ENCODE measurements at regions not wholly inside any gene's neighbourhood (a gene's known extent, or its start where the extent isn't known, plus 50 kb on each side); places are given as distances from the start of the nearest gene placed in this dataset.

GRCh38 chr3:11089931-11090330 is 64.4 kb upstream of the HRH1 start:
- DNase-seq: no peak

GRCh38 chr3:11090551-11090950 is 63.7 kb upstream of the HRH1 start:
- DNase-seq: no peak

GRCh38 chr3:11091088-11091590 is 63.2 kb upstream of the HRH1 start:
- no peak for DNase-seq

- no peak for DNase-seq
Observed at GRCh38 chr3:11091791-11092190, 62.5 kb upstream of the HRH1 start.

GRCh38 chr3:11093823-11094340 is 60.4 kb upstream of the HRH1 start:
- DNase-seq: no peak

GRCh38 chr3:11095932-11096265 is 58.4 kb upstream of the HRH1 start:
- no peak for DNase-seq

- DNase-seq: peak; percentile 54
Observed at GRCh38 chr3:11096266-11097139, 57.8 kb upstream of the HRH1 start.

- DNase-seq: no peak
Observed at GRCh38 chr3:11099306-11099705, 55.0 kb upstream of the HRH1 start.

Data from hematopoietic multipotent progenitor cell treated with erythropoietin and hydrocortisone succinate and interleukin-3 and kit ligand, for 6 days (in vitro differentiated cells).